OCI-LY1 (cell line): ENCODE measurements at regions not wholly inside any gene's neighbourhood (a gene's known extent, or its start where the extent isn't known, plus 50 kb on each side); places are given as distances from the start of the nearest gene placed in this dataset.

Source experiments
- H2AFZ ChIP-seq: fragments of 200-600 bp; sonication (generic), shearing (Covaris generic); 2 replicates; pipeline ENCODE4 v1.6.0; 2014; ENCODE audit warnings: antibody characterized with exemption, mild to moderate bottlenecking, low read length
- H3F3A ChIP-seq: fragments of 200-600 bp; sonication (generic), shearing (Covaris generic); 2 replicates; pipeline ENCODE4 v1.6.0; 2014; ENCODE audit warnings: mild to moderate bottlenecking, antibody characterized with exemption, low read length, moderate library complexity; ENCODE audit not compliant: insufficient read depth
- H3K27ac ChIP-seq: fragments of 200-600 bp; sonication (generic); 2 replicates; pipeline ENCODE4 v1.5.1; 2014; ENCODE audit warnings: low read length, mixed run types, mild to moderate bottlenecking, low read depth; ENCODE audit not compliant: poor library complexity, severe bottlenecking
- H3K27me3 ChIP-seq: fragments of 200-600 bp; sonication (generic); 2 replicates; pipeline ENCODE4 v1.6.0; 2014; ENCODE audit warnings: antibody characterized with exemption, mild to moderate bottlenecking, low read length, moderate library complexity; ENCODE audit not compliant: insufficient read depth
- H3K36me3 ChIP-seq: fragments of 200-600 bp; sonication (generic); 2 replicates; pipeline ENCODE4 v1.6.1; 2014; ENCODE audit warnings: mild to moderate bottlenecking, antibody characterized with exemption, low read length, moderate library complexity, mixed read lengths; ENCODE audit not compliant: insufficient read depth
- H3K4me1 ChIP-seq: fragments of 200-600 bp; sonication (generic); 2 replicates; pipeline ENCODE4 v1.5.1; 2014; ENCODE audit warnings: mild to moderate bottlenecking, low read length, moderate library complexity; ENCODE audit not compliant: insufficient read depth, severe bottlenecking
- H3K4me2 ChIP-seq: fragments of 200-600 bp; sonication (generic), shearing (Covaris generic); 2 replicates; pipeline ENCODE4 v1.6.1; 2014; ENCODE audit warnings: low read length
- H3K4me3 ChIP-seq: fragments of 200-600 bp; sonication (generic); 2 replicates; pipeline ENCODE4 v1.5.1; 2014; ENCODE audit warnings: low read length, low read depth, mild to moderate bottlenecking, mixed read lengths; ENCODE audit not compliant: poor library complexity, severe bottlenecking
- H3K79me2 ChIP-seq: fragments of 200-600 bp; shearing (Covaris generic); 2 replicates; pipeline ENCODE4 v1.6.1; 2016; ENCODE audit warnings: mixed run types, low read length, mixed read lengths; ENCODE audit not compliant: insufficient read depth
- H3K9ac ChIP-seq: fragments of 200-600 bp; sonication (generic), shearing (Covaris generic); 2 replicates; pipeline ENCODE4 v1.6.1; 2014; ENCODE audit warnings: mild to moderate bottlenecking, low read length, mixed read lengths
- H3K9me2 ChIP-seq: fragments of 200-600 bp; sonication (generic), shearing (Covaris generic); 2 replicates; pipeline ENCODE4 v1.6.1; 2014; ENCODE audit warnings: low read depth, mild to moderate bottlenecking, low read length, mixed read lengths
- H3K9me3 ChIP-seq: fragments of 200-600 bp; shearing (Covaris generic); 2 replicates; pipeline ENCODE4 v1.6.1; 2014; ENCODE audit warnings: low read length, mixed read lengths
- H4K20me1 ChIP-seq: fragments of 200-600 bp; sonication (generic), shearing (Covaris generic); 2 replicates; pipeline ENCODE4 v1.6.0; 2016; ENCODE audit warnings: mild to moderate bottlenecking, low read length; ENCODE audit not compliant: insufficient read depth
- CTCF ChIP-seq: fragments of 200-600 bp; sonication (generic), shearing (Covaris generic); IDR thresholded peaks from 2 replicates; pipeline ENCODE4 v1.5.1; 2017; ENCODE audit warnings: mild to moderate bottlenecking, antibody characterized with exemption, low read length, moderate library complexity, mixed read lengths
- EZH2 ChIP-seq: fragments of 200-600 bp; sonication (generic), shearing (Covaris generic); IDR thresholded peaks from 2 replicates; pipeline ENCODE4 v1.8.0; 2017; ENCODE audit warnings: borderline replicate concordance, mixed run types, mild to moderate bottlenecking, antibody characterized with exemption, low read length, moderate library complexity, mixed read lengths

- Histone ChIP-seq H3F3A (no peaks in the 10 kb centered on the region), H3K9me3 (0 out of 2 replicates have a peak, but pooled peaks cover 2% of the 10 kb centered on the region), H3K4me2 (no peak overlapping the region), H3K4me1 (no peaks in the 10 kb centered on the region), H3K79me2 (no peaks in the 10 kb centered on the region), H3K9ac (no peak overlapping the region), H3K9me2 (no peaks in the 10 kb centered on the region), H3K27ac (no peak overlapping the region), H3K4me3 (no peak overlapping the region), H2AFZ (no peak overlapping the region), H4K20me1 (no peaks in the 10 kb centered on the region), H3K27me3 (no peaks in the 10 kb centered on the region), H3K36me3 (no peaks in the 10 kb centered on the region)
- no peak for TF ChIP-seq EZH2
- TF ChIP-seq CTCF, result no peak
Measured at GRCh38 chr2:173496746-173497145, 142.1 kb downstream of the CDCA7 start.

GRCh38 chr2:173500953-173501352 lies 146.3 kb downstream of the CDCA7 start:
- TF ChIP-seq CTCF (no peak), EZH2 (no peak)

GRCh38 chr2:173502296-173502695 lies 147.6 kb downstream of the CDCA7 start:
- no peak for TF ChIP-seq EZH2
- H2AFZ ChIP-seq, result no peak overlapping the region
- no peaks in the 10 kb centered on the region for H3F3A ChIP-seq
- H3K9me3 ChIP-seq, result 0 out of 2 replicates have a peak, but pooled peaks cover 2% of the 10 kb centered on the region
- no peaks in the 10 kb centered on the region for H3K27me3 ChIP-seq
- no peaks in the 10 kb centered on the region for H3K79me2 ChIP-seq
- H3K4me1 ChIP-seq, result no peaks in the 10 kb centered on the region
- H3K9me2 ChIP-seq, result no peaks in the 10 kb centered on the region
- H3K4me2 ChIP-seq, result no peak overlapping the region
- H3K4me3 ChIP-seq, result no peak overlapping the region
- H3K27ac ChIP-seq, result no peak overlapping the region
- no peaks in the 10 kb centered on the region for H3K36me3 ChIP-seq
- H3K9ac ChIP-seq, result no peak overlapping the region
- no peaks in the 10 kb centered on the region for H4K20me1 ChIP-seq

More at GRCh38 chr2:173500953-173501352, 146.3 kb downstream of the CDCA7 start:
- Histone ChIP-seq H3K79me2 (no peaks in the 10 kb centered on the region), H4K20me1 (no peaks in the 10 kb centered on the region), H3K4me3 (no peak overlapping the region), H3K27ac (no peak overlapping the region), H3F3A (no peaks in the 10 kb centered on the region), H3K36me3 (no peaks in the 10 kb centered on the region), H3K27me3 (no peaks in the 10 kb centered on the region), H3K9me2 (no peaks in the 10 kb centered on the region), H3K4me1 (no peaks in the 10 kb centered on the region), H2AFZ (no peak overlapping the region), H3K4me2 (no peak overlapping the region), H3K9me3 (0 out of 2 replicates have a peak, but pooled peaks cover 2% of the 10 kb centered on the region), H3K9ac (no peak overlapping the region)

GRCh38 chr2:173511357-173511756 lies 156.7 kb downstream of the CDCA7 start:
- no peaks in the 10 kb centered on the region for H3K9me2 ChIP-seq
- no peak for TF ChIP-seq EZH2
- no peaks in the 10 kb centered on the region for H3K9me3 ChIP-seq
- H3K4me1 ChIP-seq, result no peaks in the 10 kb centered on the region
- H3K4me2 ChIP-seq, result no peak overlapping the region
- H2AFZ ChIP-seq, result no peak overlapping the region
- 0 out of 2 replicates have a peak, but pooled peaks cover 5% of the 10 kb centered on the region for H3F3A ChIP-seq
- H3K27me3 ChIP-seq, result no peaks in the 10 kb centered on the region
- no peaks in the 10 kb centered on the region for H3K36me3 ChIP-seq
- no peak overlapping the region for H3K9ac ChIP-seq
- H4K20me1 ChIP-seq, result no peaks in the 10 kb centered on the region
- H3K4me3 ChIP-seq, result no peak overlapping the region
- no peak overlapping the region for H3K27ac ChIP-seq
- no peaks in the 10 kb centered on the region for H3K79me2 ChIP-seq
